GM03348 (cell line): ENCODE measurements at regions not wholly inside any gene's neighbourhood (a gene's known extent, or its start where the extent isn't known, plus 50 kb on each side); places are given as distances from the start of the nearest gene placed in this dataset.

ENCODE experiments used
- DNase-seq: peaks from one replicate; pipeline ENCODE4 v3.0.0; 2012; ENCODE audit warnings: low spot score

DNA sequence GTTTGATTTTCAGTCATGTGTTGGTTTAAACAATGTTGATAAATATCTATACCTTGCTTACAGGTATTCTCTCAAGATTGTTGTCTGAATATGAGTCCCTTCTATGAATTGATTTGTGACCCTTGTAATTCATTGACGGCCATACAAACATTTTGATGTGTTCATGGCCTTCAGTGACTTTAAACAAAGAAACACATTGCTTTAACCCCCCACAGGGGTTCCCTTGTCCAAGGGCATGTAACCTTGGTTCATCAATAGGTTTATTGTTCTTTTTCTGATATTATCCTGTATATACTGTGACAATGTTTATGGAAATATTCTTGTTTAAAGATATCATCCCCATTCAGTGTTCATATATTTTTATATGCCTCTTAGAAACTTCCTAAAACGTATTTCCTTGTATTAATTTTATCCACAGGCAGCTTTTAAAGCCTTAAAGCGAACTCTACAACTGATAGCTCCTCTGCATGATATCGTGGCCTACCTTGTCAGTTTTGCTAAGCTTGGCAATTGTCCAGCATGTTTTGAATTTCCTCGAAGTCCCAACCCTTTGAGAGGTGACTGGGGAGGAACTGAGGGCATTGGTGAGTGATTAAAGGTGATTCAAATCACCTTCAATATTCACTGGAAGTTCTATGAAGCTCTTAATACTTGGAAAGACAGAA is 87.0 kb downstream of the CD164 start:
- DNase-seq = no peak

DNA sequence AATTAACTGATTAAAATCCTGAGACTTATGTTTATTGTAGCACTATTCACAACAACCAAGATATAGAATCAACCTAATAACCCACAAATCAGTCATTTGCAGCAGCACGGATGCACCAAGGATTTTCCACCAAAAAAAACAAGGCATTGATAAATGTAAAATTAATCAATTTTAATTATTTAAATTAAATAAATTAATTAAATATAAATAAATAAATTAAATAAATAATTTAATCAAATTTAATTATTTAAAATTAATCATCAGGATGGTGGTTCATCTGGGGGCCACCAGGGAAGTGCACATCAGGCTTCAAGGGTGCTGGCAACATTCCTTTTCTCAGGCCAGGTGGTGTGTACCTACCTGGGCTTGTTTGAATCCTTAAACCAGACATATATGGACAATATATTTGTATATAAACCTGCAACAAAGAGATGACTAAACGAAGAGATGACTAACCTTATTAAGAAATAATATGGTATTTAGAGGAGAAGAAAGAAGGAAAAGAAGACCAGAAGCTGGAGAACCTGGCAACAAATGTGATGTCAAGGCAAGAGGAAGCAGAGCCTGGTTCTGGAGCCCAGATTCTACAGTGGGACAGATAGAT is 89.2 kb downstream of the CD164 start:
- no peak for DNase-seq

DNA sequence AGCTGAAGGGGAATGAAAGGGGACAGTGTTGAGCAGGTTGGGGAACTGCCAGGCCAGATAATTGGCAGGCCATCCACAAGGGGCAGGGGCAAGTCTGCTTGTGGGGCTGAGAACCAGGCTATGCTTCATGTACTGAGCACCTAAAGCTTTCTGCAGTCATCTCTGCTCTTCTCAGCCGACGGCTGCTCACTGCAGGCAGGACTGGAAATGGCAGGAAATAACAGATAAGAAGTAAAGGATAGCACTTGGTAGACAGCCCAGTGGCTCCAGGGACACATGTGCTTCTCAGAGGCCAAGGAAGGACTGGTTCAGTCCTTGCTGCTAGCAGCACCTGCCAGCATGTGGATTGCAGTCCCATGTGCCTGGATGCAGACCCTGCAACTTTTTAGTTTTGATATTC is 89.8 kb downstream of the CD164 start:
- DNase-seq = no peak

DNA sequence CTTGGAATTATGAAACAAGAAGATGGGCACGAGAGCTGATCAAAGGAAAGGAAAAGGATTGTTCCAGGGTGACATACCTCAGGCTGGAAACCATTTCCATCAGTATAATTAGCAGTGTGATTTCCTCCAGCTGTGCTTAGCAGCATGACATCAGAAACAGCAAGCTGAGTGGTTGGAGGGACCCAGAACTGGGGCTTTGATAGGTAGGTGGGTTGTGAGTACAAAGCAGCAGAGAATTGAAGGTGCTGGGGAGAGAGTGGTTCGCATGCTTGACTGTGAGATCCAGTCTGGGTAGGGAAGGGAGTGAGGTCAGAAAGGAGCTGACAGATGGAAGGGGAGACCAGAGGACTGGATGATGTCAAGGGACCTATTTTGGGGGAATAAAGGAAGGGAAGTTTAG is 90.4 kb downstream of the CD164 start:
- no peak for DNase-seq

DNA sequence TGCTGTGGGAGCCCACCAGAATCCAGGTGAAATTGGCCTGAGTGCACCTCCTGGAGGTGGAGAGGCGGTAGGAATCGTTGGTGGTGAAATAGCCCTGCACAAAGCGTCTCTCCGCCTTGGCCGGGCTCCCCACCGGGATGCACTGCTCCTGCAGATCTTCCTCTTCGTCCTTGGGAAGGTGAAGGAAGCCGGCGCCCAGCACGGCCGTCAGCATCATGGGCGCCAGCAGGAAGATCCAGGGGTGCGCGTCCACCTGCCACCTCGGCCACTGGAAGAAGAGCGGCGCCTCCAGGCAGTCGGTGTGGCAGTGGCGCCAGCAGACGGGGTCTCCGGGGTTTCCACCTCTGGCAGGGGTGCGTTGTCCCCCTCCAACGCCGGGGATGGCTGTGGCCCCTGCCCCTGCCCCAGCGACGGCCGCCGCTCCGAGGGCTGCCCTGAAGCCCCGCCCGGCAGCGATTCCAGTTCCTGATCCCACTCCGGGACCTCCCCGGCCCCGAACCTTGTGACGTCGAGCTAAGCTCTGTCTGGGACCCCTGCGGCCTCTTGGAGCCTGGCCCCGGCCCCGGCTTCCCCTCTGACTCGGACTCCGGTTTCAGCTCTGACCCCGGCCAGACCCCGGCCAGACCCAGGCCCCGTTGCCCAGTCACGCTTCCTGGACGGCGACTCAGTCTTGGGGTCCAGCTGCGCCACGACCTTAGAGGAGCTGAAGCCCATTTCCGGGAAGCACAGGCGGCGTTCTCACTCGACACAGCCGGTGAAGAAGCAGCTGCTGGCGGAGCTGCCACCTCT is 91.9 kb downstream of the CD164 start:
- no peak for DNase-seq

DNA sequence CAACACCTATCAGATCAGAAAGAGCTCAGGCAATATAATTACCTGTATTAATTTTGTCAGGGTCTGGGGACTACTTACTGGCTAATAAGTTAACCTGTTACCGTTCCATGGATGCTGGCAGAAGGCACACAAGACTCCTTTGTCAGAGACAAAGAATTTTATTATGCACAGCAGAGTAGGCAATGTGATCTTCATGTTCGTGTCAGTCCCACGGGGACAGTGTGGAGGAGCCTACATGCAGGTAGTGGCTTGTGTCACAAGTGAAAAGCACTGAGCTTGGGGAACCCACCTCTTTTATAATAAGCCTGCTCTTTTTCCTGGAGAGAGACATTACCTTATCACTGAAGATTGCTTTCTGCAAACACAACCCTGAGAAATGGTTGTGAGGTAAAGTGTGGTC is 96.9 kb downstream of the CD164 start:
- no peak for DNase-seq

- no peak for DNase-seq
Observed at GRCh38 chr6:109284675-109285074, 97.6 kb downstream of the CD164 start.

- DNase-seq = no peak
Observed at GRCh38 chr6:109282756-109283155, 99.5 kb downstream of the CD164 start.

DNA sequence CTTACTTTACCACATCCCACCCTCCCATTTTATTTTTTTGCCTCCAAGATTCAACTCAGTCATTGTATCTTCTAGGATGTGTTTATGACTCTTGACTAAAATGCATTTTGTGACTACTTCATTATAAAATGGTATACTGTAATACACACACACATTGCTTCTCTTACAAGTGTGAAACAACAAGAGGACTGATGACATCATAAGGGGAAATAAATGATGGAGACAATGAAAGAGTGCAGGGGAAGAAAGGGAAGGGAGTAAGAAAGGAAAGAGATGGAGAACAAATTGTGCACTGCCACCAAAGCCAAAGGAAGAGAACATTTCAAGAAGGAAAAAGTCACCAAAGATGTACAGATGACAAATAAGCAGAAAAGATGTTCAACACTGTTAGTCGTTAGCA is 102.6 kb downstream of the CD164 start:
- no peak for DNase-seq

DNA sequence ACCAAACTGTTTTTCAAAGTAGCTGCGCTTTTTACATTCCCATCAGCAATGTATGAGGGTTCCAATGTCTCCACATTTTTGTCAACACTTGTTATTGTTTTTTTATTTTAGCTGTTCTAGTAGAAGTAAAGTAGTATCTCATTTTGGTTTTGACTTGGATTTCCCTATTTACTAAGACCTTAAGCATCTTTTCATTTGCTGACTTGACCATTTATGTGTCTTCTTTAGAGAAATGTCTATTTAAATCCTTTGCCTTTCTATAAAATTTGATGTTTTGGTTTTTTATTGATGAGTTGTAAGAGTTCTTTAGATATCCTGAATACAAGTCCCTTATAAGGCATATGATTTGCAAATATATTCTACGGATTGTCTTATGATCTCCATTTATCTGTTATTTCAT is 110.6 kb downstream of the CD164 start:
- no peak for DNase-seq

- DNase-seq = no peak
Observed at GRCh38 chr6:109269953-109270517, 112.2 kb downstream of the CD164 start.

DNA sequence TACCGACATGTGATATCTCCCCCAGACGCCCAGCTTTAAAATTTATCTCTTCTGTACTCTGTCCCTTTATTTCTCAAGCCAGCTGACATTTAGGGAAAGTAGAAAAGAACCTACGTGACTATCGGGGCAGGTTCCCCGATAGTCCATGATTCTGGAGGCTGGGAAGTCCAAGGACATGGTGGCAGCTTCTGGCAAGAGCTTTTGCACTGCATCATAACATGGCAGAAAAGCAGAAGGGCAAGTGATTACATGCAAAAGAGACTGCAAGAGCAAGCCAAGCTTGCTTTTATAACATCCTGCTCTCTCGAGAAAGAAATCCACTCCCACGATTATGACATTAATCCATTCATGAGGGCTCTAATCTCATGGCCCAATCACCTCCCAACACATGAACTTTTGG is 113.2 kb downstream of the CD164 start:
- DNase-seq = no peak

GRCh38 chr6:109265530-109265929 is 116.7 kb downstream of the CD164 start:
- no peak for DNase-seq

- no peak for DNase-seq
Observed at GRCh38 chr6:109263873-109264700, 118.2 kb downstream of the CD164 start.

DNA sequence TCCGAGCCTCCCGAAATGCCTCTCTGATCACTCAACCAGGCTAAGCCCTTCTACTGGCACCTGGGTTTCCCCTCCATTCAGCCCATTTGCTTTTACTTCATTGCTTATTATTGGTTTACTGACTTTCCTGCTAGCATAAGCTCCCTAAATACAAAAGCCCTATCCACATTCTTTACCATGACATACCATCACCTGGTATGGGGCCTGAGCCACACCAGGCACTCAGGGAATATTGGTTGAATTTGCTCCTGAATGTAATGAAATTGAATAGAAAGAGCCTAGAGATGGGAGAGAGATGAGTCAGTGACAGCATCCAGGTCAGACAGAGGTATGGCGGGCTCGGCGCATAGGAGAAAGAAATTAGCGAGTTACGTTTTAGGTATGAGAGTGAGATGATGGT is 120.0 kb downstream of the CD164 start:
- DNase-seq = no peak

DNA sequence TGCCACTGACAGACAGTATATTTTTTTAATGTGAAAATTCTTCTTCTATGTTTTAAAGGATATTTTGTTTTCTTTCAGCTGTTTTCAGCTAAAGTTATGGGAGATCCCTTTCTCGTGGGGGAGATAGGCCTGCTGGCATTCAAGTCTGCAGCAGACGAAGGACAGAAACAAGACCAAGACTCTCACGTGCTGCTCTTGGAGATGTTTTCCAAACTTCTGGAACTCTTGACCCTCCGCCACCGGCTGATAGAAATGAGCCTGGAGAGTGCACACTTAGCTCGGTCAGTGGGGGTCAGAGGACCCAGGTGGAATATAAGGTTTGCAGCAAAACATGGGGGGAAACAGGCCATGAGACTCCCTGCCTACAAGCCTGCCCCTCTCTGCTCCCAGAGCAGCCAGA is 120.5 kb downstream of the CD164 start:
- no peak for DNase-seq

- peak; percentile 21 for DNase-seq
Observed at GRCh38 chr6:109260701-109261100, 121.6 kb downstream of the CD164 start.

DNA sequence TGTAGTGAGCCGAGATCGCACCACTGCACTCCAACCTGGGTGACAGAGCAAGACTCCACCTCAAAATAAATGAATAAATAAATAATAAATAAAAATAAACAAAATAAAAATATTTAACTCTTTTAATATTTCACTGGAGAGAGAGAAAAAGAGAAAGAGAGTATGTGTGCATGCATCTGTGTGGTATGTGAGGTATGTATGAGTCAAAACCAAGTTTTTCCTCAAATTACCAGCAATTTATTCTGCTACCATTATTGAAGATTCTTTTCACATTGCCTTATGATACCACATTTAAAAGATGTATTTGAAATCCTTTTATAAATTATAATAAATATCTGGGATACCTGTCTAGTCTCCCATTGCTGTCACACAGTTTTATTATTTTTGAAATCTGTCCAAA is 122.1 kb downstream of the CD164 start:
- peak; percentile 63 for DNase-seq

- DNase-seq = no peak
Observed at GRCh38 chr6:109258129-109258528, 124.1 kb downstream of the CD164 start.

DNA sequence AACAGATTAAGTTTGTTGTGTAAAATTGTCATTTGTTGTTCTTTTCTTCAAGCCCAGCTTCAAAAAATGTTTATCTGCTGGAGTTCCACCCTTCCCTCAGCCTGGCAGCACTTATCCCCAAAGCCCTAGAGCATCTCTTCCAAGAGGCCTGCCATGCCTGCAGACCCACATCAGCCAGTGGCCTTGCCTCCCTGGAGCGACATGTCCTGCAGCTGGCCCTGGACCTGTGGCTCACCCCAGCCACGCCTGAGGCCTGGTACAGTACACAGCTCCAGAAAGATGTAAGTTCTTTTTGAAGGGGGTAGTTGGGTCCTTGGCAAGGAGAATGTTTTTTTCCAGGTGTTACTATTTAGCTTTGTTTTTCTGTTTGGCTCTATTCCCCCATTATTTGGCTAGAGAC is 124.8 kb downstream of the CD164 start:
- no peak for DNase-seq

DNA sequence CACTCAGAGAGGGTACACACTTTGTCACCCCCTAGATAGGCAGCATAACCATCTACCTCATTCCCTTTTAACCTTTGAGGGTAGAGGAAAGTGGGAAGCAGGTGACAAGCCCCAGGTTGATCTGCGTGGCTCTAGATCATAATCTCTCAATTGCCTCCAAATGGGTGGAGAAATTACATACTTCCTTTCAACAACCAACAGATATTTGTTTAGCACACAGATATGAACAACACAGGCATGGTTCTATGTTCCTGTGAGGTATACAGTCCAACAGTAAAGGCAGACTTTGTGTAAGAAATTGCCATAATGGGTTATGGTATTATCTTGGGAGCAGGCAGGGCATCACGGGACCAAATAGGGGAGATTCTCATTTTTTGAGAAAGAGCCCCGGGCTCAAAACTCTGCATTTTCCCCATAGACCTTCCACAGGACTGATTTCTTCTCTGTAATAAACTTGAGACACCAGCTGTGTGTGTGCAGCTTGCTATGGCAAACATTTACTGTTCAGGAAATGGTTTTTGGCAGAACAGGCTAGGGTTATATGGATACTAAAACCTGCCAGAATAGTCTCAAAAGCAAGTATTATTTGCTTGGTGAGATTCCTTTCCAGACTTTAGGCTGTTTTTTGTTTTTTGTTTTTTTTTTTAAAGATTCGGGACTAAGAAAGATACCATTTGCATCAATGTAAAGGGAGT is 126.2 kb downstream of the CD164 start:
- no peak for DNase-seq

GRCh38 chr6:109255087-109255486 is 127.2 kb downstream of the CD164 start:
- no peak for DNase-seq
